ENCODE measurements at regions not wholly inside any gene's neighbourhood (a gene's known extent, or its start where the extent isn't known, plus 50 kb on each side); places are given as distances from the start of the nearest gene placed in this dataset.
A peak's percentile ranks its signal among the peaks of the same experiment; 100 is the strongest.

DNA sequence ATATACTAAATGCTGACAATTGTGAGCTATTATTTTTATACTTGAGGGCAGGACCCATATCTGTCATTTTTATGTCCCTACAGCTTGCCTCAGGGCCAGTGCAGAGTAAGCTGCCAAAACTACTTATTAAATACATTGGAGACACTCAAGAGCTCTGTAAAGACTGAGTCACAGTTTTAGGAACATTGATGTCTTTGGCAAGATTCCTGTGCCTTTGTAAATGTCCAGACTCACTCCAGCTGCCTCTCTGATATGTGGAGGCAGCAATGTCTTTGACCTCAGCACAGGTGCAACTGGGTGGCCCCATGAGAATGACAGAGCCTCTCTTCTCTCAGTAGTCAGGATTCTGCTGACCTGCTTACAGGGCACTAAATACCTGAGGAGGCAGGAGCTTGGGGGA, 363.2 kb downstream of the OSTF1 start:
- H4K20me1 ChIP-seq (ENCODE audit: insufficient read depth) = no peaks in the 10 kb centered on the region
- H3K4me3 ChIP-seq (ENCODE audit: low read length) = no peak overlapping the region
- TF ChIP-seq EP300 (conservative IDR thresholded peaks at IDR 0.05; ENCODE audit: poor library complexity, severe bottlenecking) = no peak
- no peaks in the 10 kb centered on the region for H3K9me3 ChIP-seq (ENCODE audit: low read length)
- no peak overlapping the region for H3K4me2 ChIP-seq (ENCODE audit: low read length)
- H3K9me2 ChIP-seq (ENCODE audit: insufficient read depth, low read length) = no peaks in the 10 kb centered on the region
- no peaks in the 10 kb centered on the region for H3K79me2 ChIP-seq (replicated peaks; ENCODE audit: insufficient read depth, low read length)
- no peaks in the 10 kb centered on the region for H3F3A ChIP-seq (ENCODE audit: insufficient read depth, low read length, poor library complexity, severe bottlenecking)
- H3K27me3 ChIP-seq (ENCODE audit: insufficient read depth, low read depth, low read length) = no peaks in the 10 kb centered on the region
- no peak overlapping the region for H3K27ac ChIP-seq (ENCODE audit: low read length)
- H2AFZ ChIP-seq (ENCODE audit: low read depth, low read length) = no peak overlapping the region
- H3K36me3 ChIP-seq (ENCODE audit: insufficient read depth, low read length) = no peaks in the 10 kb centered on the region
- H3K9ac ChIP-seq (ENCODE audit: low read length) = no peak overlapping the region

DNA sequence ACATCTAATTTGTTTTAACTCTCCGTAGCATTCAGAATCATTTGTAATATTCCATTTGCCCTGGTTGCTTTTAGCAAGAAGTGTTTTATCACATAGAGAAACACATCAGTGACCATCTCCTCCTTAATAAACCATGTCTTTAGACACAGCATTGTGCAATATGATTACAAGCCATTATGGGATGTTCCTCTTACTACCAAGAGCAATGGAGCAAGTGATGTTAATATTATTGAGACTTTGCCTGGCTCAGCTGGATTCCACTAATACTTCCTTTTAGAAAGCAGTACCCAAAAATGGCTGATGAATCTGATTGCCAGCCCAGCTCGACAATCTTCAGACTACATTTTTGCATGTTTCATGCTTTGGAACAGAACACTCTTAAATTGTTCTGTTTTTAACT, 364.2 kb downstream of the OSTF1 start:
- H2AFZ ChIP-seq (ENCODE audit: low read depth, low read length) = no peak overlapping the region
- peak overlapping the region; percentile 6 for H3K4me2 ChIP-seq (ENCODE audit: low read length)
- no peaks in the 10 kb centered on the region for H3K9me2 ChIP-seq (ENCODE audit: insufficient read depth, low read length)
- no peaks in the 10 kb centered on the region for H3F3A ChIP-seq (ENCODE audit: insufficient read depth, low read length, poor library complexity, severe bottlenecking)
- TF ChIP-seq MXI1 (conservative IDR thresholded peaks at IDR 0.05; ENCODE audit: poor library complexity, severe bottlenecking) (no peak), EZH2 (IDR thresholded peaks at IDR 0.05; ENCODE audit: borderline replicate concordance, insufficient read depth, low read length, poor library complexity, severe bottlenecking) (no peak), POLR2AphosphoS5 (IDR thresholded peaks at IDR 0.05) (peak; percentile 34), SMC3 (conservative IDR thresholded peaks at IDR 0.05; ENCODE audit: poor library complexity) (no peak), EP300 (conservative IDR thresholded peaks at IDR 0.05; ENCODE audit: poor library complexity, severe bottlenecking) (no peak), RAD21 (conservative IDR thresholded peaks at IDR 0.05) (no peak)
- TF ChIP-seq, protein P1, sequence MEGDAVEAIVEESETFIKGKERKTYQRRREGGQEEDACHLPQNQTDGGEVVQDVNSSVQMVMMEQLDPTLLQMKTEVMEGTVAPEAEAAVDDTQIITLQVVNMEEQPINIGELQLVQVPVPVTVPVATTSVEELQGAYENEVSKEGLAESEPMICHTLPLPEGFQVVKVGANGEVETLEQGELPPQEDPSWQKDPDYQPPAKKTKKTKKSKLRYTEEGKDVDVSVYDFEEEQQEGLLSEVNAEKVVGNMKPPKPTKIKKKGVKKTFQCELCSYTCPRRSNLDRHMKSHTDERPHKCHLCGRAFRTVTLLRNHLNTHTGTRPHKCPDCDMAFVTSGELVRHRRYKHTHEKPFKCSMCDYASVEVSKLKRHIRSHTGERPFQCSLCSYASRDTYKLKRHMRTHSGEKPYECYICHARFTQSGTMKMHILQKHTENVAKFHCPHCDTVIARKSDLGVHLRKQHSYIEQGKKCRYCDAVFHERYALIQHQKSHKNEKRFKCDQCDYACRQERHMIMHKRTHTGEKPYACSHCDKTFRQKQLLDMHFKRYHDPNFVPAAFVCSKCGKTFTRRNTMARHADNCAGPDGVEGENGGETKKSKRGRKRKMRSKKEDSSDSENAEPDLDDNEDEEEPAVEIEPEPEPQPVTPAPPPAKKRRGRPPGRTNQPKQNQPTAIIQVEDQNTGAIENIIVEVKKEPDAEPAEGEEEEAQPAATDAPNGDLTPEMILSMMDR (IDR thresholded peaks at IDR 0.05; ENCODE audit: poor library complexity, severe bottlenecking) = no peak
- TF ChIP-seq, protein P2, sequence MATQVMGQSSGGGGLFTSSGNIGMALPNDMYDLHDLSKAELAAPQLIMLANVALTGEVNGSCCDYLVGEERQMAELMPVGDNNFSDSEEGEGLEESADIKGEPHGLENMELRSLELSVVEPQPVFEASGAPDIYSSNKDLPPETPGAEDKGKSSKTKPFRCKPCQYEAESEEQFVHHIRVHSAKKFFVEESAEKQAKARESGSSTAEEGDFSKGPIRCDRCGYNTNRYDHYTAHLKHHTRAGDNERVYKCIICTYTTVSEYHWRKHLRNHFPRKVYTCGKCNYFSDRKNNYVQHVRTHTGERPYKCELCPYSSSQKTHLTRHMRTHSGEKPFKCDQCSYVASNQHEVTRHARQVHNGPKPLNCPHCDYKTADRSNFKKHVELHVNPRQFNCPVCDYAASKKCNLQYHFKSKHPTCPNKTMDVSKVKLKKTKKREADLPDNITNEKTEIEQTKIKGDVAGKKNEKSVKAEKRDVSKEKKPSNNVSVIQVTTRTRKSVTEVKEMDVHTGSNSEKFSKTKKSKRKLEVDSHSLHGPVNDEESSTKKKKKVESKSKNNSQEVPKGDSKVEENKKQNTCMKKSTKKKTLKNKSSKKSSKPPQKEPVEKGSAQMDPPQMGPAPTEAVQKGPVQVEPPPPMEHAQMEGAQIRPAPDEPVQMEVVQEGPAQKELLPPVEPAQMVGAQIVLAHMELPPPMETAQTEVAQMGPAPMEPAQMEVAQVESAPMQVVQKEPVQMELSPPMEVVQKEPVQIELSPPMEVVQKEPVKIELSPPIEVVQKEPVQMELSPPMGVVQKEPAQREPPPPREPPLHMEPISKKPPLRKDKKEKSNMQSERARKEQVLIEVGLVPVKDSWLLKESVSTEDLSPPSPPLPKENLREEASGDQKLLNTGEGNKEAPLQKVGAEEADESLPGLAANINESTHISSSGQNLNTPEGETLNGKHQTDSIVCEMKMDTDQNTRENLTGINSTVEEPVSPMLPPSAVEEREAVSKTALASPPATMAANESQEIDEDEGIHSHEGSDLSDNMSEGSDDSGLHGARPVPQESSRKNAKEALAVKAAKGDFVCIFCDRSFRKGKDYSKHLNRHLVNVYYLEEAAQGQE (IDR thresholded peaks at IDR 0.05; ENCODE audit: borderline replicate concordance) = no peak
- no peaks in the 10 kb centered on the region for H3K9me3 ChIP-seq (ENCODE audit: low read length)
- no peaks in the 10 kb centered on the region for H3K79me2 ChIP-seq (replicated peaks; ENCODE audit: insufficient read depth, low read length)
- H3K27me3 ChIP-seq (ENCODE audit: insufficient read depth, low read depth, low read length) = no peaks in the 10 kb centered on the region
- H3K36me3 ChIP-seq (ENCODE audit: insufficient read depth, low read length) = no peaks in the 10 kb centered on the region
- no peaks in the 10 kb centered on the region for H4K20me1 ChIP-seq (ENCODE audit: insufficient read depth)
- H3K4me3 ChIP-seq (ENCODE audit: low read length) = no peak overlapping the region
- no peak overlapping the region for H3K27ac ChIP-seq (ENCODE audit: low read length)
- H3K9ac ChIP-seq (ENCODE audit: low read length) = no peak overlapping the region

DNA sequence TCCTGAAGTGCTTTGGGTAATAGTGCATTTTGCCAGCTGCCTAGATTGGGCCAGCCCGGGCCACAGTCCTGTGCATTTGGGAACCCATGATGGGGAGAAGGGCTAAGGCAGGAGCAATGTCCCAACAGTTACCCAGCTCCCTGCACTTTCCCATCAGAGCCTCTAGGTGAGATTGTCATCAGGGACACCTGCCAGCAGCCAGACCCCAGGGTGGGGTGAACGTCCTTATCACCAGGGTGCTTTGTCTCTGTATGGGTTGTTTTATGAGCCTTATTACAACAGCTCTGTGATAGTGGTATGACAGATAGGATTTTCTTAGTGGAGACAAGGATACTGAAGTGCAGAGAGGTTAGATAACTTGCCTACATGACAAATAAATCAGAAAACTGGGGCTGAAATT, 365.7 kb downstream of the OSTF1 start:
- Histone ChIP-seq H3K36me3 (ENCODE audit: insufficient read depth, low read length) (no peaks in the 10 kb centered on the region), H3K27me3 (ENCODE audit: insufficient read depth, low read depth, low read length) (no peaks in the 10 kb centered on the region), H3K4me2 (ENCODE audit: low read length) (no peak overlapping the region), H3K9me3 (ENCODE audit: low read length) (no peaks in the 10 kb centered on the region), H2AFZ (ENCODE audit: low read depth, low read length) (no peak overlapping the region), H4K20me1 (ENCODE audit: insufficient read depth) (no peaks in the 10 kb centered on the region), H3K4me3 (ENCODE audit: low read length) (no peak overlapping the region), H3K27ac (ENCODE audit: low read length) (no peak overlapping the region), H3K79me2 (replicated peaks; ENCODE audit: insufficient read depth, low read length) (no peaks in the 10 kb centered on the region), H3K9me2 (ENCODE audit: insufficient read depth, low read length) (no peaks in the 10 kb centered on the region), H3K9ac (ENCODE audit: low read length) (no peak overlapping the region), H3F3A (ENCODE audit: insufficient read depth, low read length, poor library complexity, severe bottlenecking) (no peaks in the 10 kb centered on the region)
- TF ChIP-seq SMC3 (conservative IDR thresholded peaks at IDR 0.05; ENCODE audit: poor library complexity) (no peak), EP300 (conservative IDR thresholded peaks at IDR 0.05; ENCODE audit: poor library complexity, severe bottlenecking) (no peak), RAD21 (conservative IDR thresholded peaks at IDR 0.05) (no peak), EZH2 (IDR thresholded peaks at IDR 0.05; ENCODE audit: borderline replicate concordance, insufficient read depth, low read length, poor library complexity, severe bottlenecking) (no peak), TAF1 (IDR thresholded peaks at IDR 0.05; ENCODE audit: low read depth) (no peak), POLR2AphosphoS5 (IDR thresholded peaks at IDR 0.05) (no peak), MXI1 (conservative IDR thresholded peaks at IDR 0.05; ENCODE audit: poor library complexity, severe bottlenecking) (no peak)
- TF ChIP-seq, protein P2 (IDR thresholded peaks at IDR 0.05; ENCODE audit: borderline replicate concordance) = no peak
- TF ChIP-seq, protein P1 (IDR thresholded peaks at IDR 0.05; ENCODE audit: poor library complexity, severe bottlenecking) = no peak
